Adrenal gland (tissue), 9 donors: ENCODE measurements at regions not wholly inside any gene's neighbourhood (a gene's known extent, or its start where the extent isn't known, plus 50 kb on each side); places are given as distances from the start of the nearest gene placed in this dataset.

ENCODE experiments used
- DNase-seq, 7 donors: peaks; one replicate each; pipeline ENCODE4 v3.0.0-alpha.2; 2019 to 2020
- H3K27ac ChIP-seq, 5 donors: fragments of 200-600 bp; sonication (generic) in 4 of 5; 1 replicate in 3 of 5; 2 replicates in 2 of 5; pipeline versions ENCODE4 v1.5.1 to v1.8.0; 2016 to 2020; ENCODE audit warnings: mild to moderate bottlenecking in 1 of 5
- H3K27me3 ChIP-seq: fragments of 200-600 bp; 2 replicates; pipeline ENCODE4 v1.8.0; 2021
- H3K36me3 ChIP-seq, 2 donors: fragments of 200-600 bp; replicated peaks in 1 of 2; 1 replicate in 1 of 2; 2 replicates in 1 of 2; pipeline versions ENCODE4 v1.5.1 to v1.8.0; 2018 to 2022
- H3K4me1 ChIP-seq, 2 donors: fragments of 200-600 bp; replicated peaks in 1 of 2; 1 replicate in 1 of 2; 2 replicates in 1 of 2; pipeline versions ENCODE4 v1.5.1 to v1.8.0; 2018 to 2021
- H3K4me3 ChIP-seq, 4 donors: fragments of 200-600 bp; sonication (generic) in 3 of 4; one replicate each; pipeline ENCODE4 v1.5.1; 2016 to 2018
- H3K9me3 ChIP-seq, 3 donors: fragments of 200-600 bp; sonication (generic) in 1 of 3; replicated peaks in 1 of 3; 1 replicate in 2 of 3; 2 replicates in 1 of 3; pipeline versions ENCODE4 v1.5.1 to v1.8.0; 2016 to 2021
- CTCF ChIP-seq, 6 experiments: fragments of 450-650 bp in 4 of 6; fragments of 200-600 bp in 2 of 6; sonication (generic) in 1 of 6; IDR thresholded peaks; 1 replicate in 5 of 6; 2 replicates in 1 of 6; pipeline versions ENCODE4 v1.5.1 to v1.8.0; 2016 to 2021; ENCODE audit warnings: antibody characterized with exemption in 6 of 6, mild to moderate bottlenecking in 2 of 6, moderate library complexity in 1 of 6
- POLR2A ChIP-seq, 2 donors: fragments of 450-650 bp; IDR thresholded peaks; one replicate each; pipeline ENCODE4 v1.6.1; 2017; ENCODE audit warnings: antibody characterized with exemption in 2 of 2, mild to moderate bottlenecking in 2 of 2, moderate library complexity in 1 of 2
- WGBS, 4 donors: extraction: QIAGEN DNeasy Blood & Tissue Kit in 2 of 4; methylation state at CpG; one replicate each; pipeline versions ENCODE4 v1.1.5 to v1.1.7; 2013 to 2017; 5-methylcytosine and 5-hydroxymethylcytosine counted together
- intact Hi-C, 2 donors: fragments of 100-400 bp; cut with DNase I; formaldehyde crosslinking; loops; one replicate each; pipeline versions ENCODE4 v1.14.1 to v1.15.0; 2022 to 2023
- donor health status: healthy with polysubstance abuse.
- donor health status: Bipolar disorder and iron deficiency.
- donor health status: DM: yes; HTN: yes; CAD: no.
- donor health status: DM: no; HTN: no; CAD: no.
- donor health status: DM: no; HTN: no; CAD: no.

DNA sequence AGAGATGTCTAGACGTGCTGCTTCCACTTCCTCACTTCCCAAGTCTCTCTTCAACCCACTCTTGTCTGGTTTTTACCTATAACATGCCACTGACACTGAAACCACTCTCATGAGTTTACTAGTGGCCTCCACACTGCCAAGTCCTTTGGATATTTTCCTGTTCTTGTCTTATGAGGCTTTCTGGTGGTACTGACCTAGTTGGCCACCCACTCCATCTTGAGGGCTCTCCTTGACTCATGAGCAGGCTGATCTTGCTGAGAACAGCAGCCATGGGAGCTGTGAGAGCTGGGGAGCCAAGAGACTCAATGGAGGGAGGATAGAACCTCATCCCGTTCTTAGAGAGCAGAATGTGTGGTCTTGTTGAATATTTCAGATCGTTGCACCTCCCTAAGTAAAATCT lies 283.4 kb upstream of the PRDM1 start:
- no peak for TF ChIP-seq CTCF (IDR thresholded peaks at IDR 0.05)
- no peak for TF ChIP-seq POLR2A (IDR thresholded peaks at IDR 0.05)
- Histone ChIP-seq H3K27ac (no peak overlapping the region), H3K4me3 (no peak overlapping the region), H3K36me3 (no peaks in the 10 kb centered on the region), H3K4me1 (peaks cover 14 to 17% of the 10 kb centered on the region in 2 donors), H3K9me3 (no peaks in the 10 kb centered on the region), H3K27me3 (no peaks in the 10 kb centered on the region)
- WGBS, 4 donors, result 86 to 98% (median 90%) methylated on average over 3 of the region's 3 CpGs
- intact Hi-C loops, result no loop called here
- DNase-seq, result no peak

DNA sequence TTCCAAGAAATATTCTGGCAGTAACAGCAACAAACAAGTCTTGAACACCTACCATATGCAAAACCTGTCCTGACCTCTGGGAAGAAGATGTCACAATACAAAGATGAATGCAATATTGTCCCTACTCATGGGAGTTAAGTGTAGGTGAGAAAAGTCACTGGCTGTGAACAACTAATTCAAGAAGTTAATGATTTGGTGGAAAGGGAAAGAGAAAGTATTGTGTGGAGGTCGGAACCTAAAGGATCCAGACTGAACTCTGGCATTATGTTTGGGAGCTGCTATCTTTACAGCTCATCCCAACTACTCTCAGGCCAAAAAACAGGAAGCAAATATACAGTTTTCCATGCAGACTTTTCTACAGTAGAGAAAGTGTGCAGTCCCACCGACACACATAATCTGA lies 285.3 kb upstream of the PRDM1 start:
- TF ChIP-seq POLR2A (IDR thresholded peaks at IDR 0.05) (no peak), CTCF (IDR thresholded peaks at IDR 0.05) (no peak)
- no peaks in the 10 kb centered on the region for H3K27me3 ChIP-seq
- no peaks in the 10 kb centered on the region for H3K9me3 ChIP-seq
- DNase-seq, result no peak
- H3K27ac ChIP-seq, result no peak overlapping the region
- intact Hi-C loops, result no loop called here
- peaks cover 30 to 32% of the 10 kb centered on the region in 2 donors for H3K4me1 ChIP-seq
- 78 to 83% (median 81%) methylated on average over 2 of the region's 2 CpGs for WGBS, 4 donors
- no peaks in the 10 kb centered on the region for H3K36me3 ChIP-seq
- no peak overlapping the region for H3K4me3 ChIP-seq

DNA sequence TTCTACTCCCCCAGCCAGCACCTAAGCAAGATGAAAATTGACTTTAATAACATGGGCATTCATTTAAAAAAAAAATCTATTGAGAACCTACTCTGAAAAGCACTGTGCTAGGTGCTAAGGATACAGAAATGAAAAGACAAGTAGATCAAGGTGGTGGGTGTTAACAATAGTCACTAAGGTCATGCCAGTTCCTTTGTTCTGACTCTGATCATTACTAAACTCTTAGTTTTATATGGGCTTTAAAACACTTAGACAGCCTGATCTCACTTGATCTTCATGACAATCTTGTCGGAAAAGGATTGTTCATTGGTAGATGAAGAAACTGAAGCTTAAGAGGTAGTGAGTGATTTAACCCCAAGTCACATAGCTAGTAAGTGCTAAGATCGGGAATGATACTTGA lies 285.7 kb upstream of the PRDM1 start:
- H3K27ac ChIP-seq, result no peak overlapping the region
- peaks cover 30 to 33% of the 10 kb centered on the region in 2 donors for H3K4me1 ChIP-seq
- H3K9me3 ChIP-seq, result no peaks in the 10 kb centered on the region
- no peak for TF ChIP-seq CTCF (IDR thresholded peaks at IDR 0.05)
- no peak for TF ChIP-seq POLR2A (IDR thresholded peaks at IDR 0.05)
- H3K27me3 ChIP-seq, result no peaks in the 10 kb centered on the region
- H3K4me3 ChIP-seq, result no peak overlapping the region
- no peaks in the 10 kb centered on the region for H3K36me3 ChIP-seq
- no peak for DNase-seq
- intact Hi-C loops, result no loop called here
- WGBS, 4 donors, result 69 to 81% (median 74%) methylated on average over 2 of the region's 2 CpGs

DNA sequence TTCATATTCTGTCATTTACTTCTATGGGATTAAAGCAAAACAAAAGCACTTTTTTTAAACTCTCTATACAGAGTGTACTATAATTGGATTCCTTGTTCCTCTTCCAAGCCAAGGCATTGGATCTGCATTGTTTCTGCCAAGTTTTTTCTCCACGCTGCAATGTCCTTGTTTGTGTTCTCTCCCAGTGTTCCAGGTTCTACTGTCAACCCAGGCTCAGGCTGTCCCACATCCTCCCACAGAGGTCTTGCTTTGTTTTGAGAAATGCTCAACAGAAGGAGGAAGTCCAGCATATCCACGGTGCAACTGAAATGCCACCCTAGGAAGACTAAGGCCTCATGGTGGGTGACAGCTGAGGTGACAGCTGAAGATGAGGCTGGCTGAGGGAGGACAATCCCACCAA lies 287.1 kb upstream of the PRDM1 start:
- TF ChIP-seq CTCF (IDR thresholded peaks at IDR 0.05) (no peak), POLR2A (IDR thresholded peaks at IDR 0.05) (no peak)
- Histone ChIP-seq H3K36me3 (no peaks in the 10 kb centered on the region), H3K27ac (peak overlapping the region in 1 of 5 donors; percentile 76), H3K4me1 (peaks cover 35 to 40% of the 10 kb centered on the region in 2 donors), H3K27me3 (no peaks in the 10 kb centered on the region), H3K9me3 (no peaks in the 10 kb centered on the region), H3K4me3 (no peak overlapping the region)
- DNase-seq, result peak in 3 of 7 donors; percentile 23 to 56 (median 25)
- WGBS, 4 donors, result 31 to 42% (median 34%) methylated on average over 2 of the region's 2 CpGs
- intact Hi-C loops, result no loop called here
